ENCODE measurements at regions not wholly inside any gene's neighbourhood (a gene's known extent, or its start where the extent isn't known, plus 50 kb on each side); places are given as distances from the start of the nearest gene placed in this dataset.

GRCh38 chr2:172333235-172333977 lies 94.0 kb upstream of the ITGA6 start:
- DNase-seq = no peak

DNA sequence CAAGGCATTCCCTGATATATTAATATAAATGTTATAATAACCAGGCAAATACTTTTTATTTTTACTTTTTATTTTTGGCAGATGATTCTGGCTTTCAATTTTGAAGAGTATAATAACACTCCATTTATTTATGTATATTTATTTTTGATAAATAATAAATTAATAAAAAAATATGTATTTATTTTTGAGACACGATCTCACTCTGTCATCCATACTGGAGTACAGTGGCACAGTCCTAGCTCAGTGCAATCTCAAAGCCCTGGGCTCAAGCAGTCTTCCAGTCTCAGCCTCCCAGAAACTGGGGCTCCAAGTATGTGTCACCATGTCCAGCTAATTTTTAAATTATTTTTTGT lies 93.4 kb upstream of the ITGA6 start:
- no peak for DNase-seq

DNA sequence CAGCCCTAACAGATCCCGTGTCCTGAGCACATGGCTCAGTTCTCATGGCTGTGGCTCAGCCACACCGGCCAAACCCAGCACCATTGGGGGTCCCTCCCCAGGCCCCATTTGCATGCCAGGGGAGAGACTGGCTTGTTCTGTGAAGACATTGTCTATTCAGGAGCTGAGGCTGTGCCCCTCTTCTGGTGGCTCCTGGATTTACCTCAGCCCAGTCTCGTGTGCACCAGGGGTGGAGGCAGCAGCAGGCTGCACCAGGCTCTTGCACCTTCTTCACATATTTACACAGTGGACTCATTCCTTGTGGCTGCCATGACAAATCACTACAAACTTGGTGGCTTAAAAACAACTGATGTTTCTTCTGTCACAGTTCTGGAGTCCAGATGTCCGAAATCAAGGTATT lies 92.4 kb upstream of the ITGA6 start:
- no peak for DNase-seq

- peak; percentile 11 for DNase-seq
These were observed 91.7 kb upstream of the ITGA6 start for GRCh38 chr2:172335736-172336135.

GRCh38 chr2:172336681-172337080 lies 90.7 kb upstream of the ITGA6 start:
- no peak for DNase-seq

DNA sequence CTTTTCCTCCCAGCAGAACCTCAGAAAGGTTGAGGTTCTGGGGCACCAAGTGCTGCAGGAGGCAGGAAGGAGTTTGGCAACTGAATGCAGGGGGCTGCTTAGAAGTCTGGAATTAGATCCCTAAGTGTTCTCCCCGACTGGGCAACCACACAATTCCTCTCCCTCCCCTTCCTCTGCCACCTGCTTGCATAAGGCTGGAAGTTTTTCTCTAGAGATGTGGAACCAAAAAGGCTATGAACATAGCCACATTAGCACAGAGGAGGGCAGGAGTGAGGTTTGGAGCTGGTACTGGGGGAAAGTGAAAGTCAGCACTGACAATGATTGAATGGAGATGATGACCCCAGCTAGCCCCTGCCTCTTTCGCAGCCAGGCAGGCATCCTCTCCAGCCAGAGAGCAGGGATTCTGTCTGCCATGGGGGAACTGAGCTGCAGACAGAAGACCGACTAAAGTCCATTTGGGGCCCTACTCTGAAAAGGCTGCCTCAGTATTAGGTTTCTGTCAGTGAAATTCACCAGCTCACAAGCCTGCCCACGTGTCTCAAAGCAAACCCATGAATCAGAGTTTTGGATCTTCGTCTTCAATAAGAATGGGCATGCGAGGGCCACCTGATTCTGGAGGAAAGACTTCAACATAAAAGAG lies 87.9 kb upstream of the ITGA6 start:
- DNase-seq = peak; percentile 14

GRCh38 chr2:172340394-172340793 lies 87.0 kb upstream of the ITGA6 start:
- DNase-seq = no peak

- peak; percentile 18 for DNase-seq
These were observed 85.3 kb upstream of the ITGA6 start for GRCh38 chr2:172342078-172342477.

DNA sequence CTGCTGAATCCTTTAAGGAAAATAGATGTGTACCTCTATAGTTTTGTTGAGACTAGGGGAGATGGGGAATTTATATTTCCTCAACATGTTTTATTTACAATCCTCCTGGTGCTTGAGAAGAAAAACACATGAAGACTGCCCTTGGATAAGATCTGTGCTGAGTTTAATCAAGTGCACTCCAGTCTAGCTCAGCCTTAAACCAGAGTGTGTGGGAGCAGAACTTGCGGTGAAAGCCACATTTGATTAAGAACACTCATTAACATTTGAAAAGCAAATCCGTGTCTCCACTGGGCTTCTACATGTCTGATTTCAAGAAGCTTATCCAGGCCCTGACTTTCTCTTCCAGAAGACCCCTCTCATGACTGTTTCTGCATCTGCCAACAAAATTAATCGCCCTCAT lies 84.8 kb upstream of the ITGA6 start:
- DNase-seq = no peak

DNA sequence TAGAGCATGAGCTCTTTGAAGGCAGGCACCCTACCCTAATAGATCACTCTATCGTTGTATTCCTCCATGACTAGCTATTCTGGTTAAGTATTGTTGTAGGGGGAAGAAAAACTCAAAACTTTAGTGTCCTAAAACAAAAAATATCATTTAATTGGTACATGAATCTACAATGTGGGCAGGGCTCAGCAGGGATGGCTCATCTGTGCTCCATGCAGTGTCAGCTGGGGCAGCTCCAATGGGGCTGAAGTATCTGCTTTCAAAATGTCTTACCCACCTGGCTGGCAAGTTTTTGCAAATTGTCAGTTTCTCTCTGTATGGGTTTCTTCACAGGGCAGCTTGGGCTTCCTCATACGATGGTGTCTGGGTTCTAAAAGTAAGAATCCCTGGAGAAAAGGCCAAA lies 83.2 kb upstream of the ITGA6 start:
- no peak for DNase-seq

- DNase-seq = no peak
These were observed 81.3 kb upstream of the ITGA6 start for GRCh38 chr2:172345956-172346555.

DNA sequence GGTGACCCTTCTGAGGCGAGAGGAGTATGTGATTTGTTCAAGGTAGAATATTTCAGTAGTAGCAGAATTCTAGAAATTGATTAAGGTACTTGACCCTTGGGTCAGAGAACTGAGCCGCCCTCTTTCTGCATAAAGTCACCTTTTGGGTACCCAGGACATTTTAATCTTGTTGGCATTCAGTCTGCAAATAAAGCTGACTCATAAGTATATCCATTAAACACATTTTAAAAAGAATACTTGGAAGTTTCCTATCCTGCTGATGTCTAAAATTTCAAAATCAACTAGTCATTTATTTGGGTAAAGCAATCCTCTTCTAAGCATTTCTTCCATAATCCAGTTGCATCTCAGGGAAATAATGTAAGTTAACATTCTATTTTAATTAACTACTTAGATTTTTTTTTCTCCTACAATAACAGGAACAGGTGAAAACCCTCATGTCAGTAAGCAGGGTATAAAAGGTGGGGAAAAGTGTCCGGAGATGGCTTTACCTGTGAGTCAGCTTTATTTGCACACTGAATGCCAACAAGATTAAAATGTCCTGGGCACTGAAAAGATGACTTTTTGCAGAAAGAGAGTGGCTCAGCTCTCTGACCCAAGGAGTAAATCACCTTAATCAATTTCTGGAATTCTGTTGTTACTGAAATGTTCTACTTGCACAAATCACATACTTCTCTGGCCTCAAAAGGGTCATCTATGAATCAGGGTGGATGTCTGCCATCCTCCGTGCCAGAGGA lies 78.7 kb upstream of the ITGA6 start:
- DNase-seq = no peak

- DNase-seq = peak; percentile 66
These were observed 76.4 kb upstream of the ITGA6 start for GRCh38 chr2:172350839-172351479.

- DNase-seq = no peak
These were observed 75.8 kb upstream of the ITGA6 start for GRCh38 chr2:172351586-172351985.

DNA sequence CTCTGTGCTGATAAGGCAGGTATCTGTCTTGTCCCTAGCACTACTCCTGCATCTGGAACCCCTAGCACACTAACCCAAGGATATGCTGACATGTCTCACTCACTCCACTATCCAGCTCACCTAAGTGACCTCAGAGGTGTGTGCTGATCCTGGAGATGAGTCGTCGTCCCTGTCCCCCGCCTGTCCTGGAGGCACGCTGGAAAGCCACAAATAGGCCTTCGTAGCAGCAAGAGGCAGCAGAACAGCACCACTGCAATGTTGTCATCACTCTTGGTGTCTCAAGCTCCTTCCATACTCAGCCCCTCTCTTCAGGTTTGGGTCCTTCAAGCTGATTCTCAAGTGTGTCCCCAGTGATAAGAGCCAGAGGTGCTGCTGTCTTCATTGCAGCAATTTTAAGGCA lies 73.0 kb upstream of the ITGA6 start:
- DNase-seq = no peak

DNA sequence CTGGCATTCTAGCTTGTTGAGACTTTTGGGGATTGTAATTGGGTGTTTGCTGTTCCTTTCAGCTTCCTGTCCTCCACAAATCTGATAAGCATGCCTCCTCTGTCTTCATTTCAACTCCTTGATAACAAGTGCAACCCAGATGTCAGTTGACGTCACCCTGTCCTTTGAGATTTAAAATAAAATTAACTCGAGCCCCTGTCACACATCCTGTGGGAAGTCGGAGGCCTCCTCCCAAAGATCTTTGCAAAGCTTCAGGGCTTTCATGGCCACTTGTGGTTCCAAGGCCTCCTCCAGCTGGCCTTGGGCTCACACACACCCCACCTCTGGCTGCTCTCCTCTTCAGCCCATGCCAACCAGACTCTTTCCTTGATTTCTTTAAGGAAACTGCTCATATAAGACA lies 69.9 kb upstream of the ITGA6 start:
- DNase-seq = no peak

GRCh38 chr2:172358691-172359556 lies 68.5 kb upstream of the ITGA6 start:
- peak; percentile 82 for DNase-seq

DNA sequence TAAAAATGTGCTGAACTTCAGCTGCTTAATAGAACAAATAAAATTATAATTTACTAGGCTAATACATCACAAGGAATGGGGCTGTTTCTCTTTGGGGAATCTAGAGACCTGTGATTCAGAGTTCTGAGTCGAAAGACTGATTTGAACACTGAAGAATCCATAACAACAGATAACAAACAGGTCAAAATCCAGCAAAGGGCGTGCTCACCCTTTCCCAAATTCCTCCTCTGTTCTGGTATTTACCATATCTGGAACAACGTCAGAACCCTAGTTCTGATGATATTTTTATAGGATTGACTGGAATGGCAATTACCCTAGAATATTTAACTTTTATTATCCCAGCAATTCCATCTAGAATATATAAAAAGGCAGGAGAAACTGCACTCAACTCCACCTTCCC lies 66.0 kb upstream of the ITGA6 start:
- no peak for DNase-seq

DNA sequence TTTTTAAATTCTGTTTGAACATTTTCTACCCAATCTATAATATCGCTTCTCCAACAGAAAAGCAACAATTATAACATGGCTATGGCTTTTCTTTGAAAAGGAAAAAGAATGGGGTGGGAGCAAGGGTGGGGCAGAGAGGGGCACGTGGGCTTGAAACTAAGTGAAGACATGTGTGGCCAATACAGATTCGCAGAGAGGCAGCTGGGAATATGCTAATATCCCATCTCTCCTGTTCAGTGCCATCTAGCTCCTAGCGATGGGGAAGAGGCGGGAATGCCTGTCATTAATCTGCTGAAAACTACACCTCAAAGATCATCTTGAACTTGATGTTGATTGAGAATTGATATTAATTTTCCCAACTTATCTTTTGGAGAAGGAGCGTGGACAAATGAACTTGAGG lies 65.5 kb upstream of the ITGA6 start:
- no peak for DNase-seq

DNA sequence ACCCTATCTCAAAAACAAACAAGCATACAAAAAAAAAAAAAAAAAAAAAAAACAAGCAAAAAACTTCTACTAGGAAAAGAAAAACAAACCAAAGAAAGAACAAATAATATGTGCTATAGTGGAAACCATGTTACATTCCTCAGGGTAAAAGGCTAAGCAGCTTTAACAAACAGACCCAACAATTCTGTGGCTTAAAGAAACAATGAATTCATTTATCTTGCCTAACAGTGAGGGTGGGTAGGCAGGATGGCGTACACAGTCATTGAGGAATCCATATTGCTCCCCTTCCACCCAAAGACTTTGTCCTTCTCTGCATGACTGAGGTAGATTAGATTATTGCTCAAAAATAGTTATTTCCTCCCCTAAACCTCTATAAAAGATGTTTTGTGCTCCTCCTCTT lies 63.1 kb upstream of the ITGA6 start:
- no peak for DNase-seq

DNA sequence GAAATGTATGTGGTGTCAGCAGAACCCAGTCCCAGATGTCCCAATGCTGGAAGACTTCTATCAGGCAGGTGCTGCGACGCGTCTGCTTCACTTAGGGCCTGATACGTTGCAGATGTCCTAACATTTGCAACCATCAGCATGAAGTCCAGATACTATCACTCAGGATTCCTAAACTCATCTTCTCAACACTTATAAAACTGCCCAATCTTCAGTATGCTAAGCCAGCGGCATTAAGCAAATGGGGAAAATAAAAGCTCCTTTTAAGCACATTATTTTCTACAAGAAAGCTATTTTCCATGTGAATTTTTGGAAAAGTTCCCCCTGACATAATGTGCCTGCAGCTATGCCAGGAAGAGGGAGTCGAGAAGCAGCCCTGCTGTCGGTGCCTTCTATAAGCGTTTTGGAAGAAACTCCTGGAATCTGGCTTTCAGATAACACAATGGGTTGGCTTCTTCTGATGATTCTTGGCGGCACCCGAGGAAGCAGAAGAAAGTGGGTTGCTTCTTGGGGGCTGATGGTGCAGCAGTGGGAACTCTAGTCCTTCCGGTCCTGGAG lies 60.7 kb upstream of the ITGA6 start:
- no peak for DNase-seq

Measured in femur (tissue), 1 donor.